ENCODE measurements at regions not wholly inside any gene's neighbourhood (a gene's known extent, or its start where the extent isn't known, plus 50 kb on each side); places are given as distances from the start of the nearest gene placed in this dataset. TPM values are rescaled to one million over a fixed set of nuclear protein-coding genes. Genes with fewer than 3 reads are reported as not detected.
"Not testable (repeated sequence)": the region's sequence is repeated elsewhere in the genome, so short reads cannot be mapped to it uniquely, and the experiment has no call there.

- ATAC-seq (no peak), DNase-seq (no peak)
- CTCF ChIA-PET = interaction anchor here (1.4 kb wide), 1 partner anchor 209 kb away, joined by 3 read pairs; no protein-coding TSS in a partner anchor
Observed at GRCh38 chr5:87195104-87195591, 72.5 kb upstream of the RASA1 start.

GRCh38 chr5:87195616-87196015 is 72.1 kb upstream of the RASA1 start:
- no peak overlapping the region for H3K27ac Mint-ChIP-seq
- ChIA-PET POLR2A (interaction anchor here (0.6 kb wide), 1 partner anchor 74 kb away, joined by 3 read pairs; no protein-coding TSS in a partner anchor), CTCF (interaction anchor here (1.4 kb wide), 1 partner anchor 209 kb away, joined by 3 read pairs; no protein-coding TSS in a partner anchor)
- ATAC-seq (no peak), DNase-seq (no peak)
- H3K9me3 Mint-ChIP-seq (ENCODE audit: insufficient read depth) = no peaks in the 10 kb centered on the region
- H3K27me3 Mint-ChIP-seq (ENCODE audit: low read depth) = no peaks in the 10 kb centered on the region
- no peak overlapping the region for H3K4me3 Mint-ChIP-seq
- peaks cover 33% of the 10 kb centered on the region for H3K4me1 Mint-ChIP-seq (ENCODE audit: low read depth)
- H3K36me3 Mint-ChIP-seq (ENCODE audit: low read depth) = no peaks in the 10 kb centered on the region

More at GRCh38 chr5:87195104-87195591, 72.5 kb upstream of the RASA1 start:
- H3K4me3 Mint-ChIP-seq = no peak overlapping the region
- POLR2A ChIA-PET = interaction anchor here (0.6 kb wide), 1 partner anchor 73 kb away, joined by 3 read pairs; no protein-coding TSS in a partner anchor
- H3K27me3 Mint-ChIP-seq (ENCODE audit: low read depth) = no peaks in the 10 kb centered on the region
- H3K4me1 Mint-ChIP-seq (ENCODE audit: low read depth) = peaks cover 35% of the 10 kb centered on the region
- no peak overlapping the region for H3K27ac Mint-ChIP-seq
- no peaks in the 10 kb centered on the region for H3K36me3 Mint-ChIP-seq (ENCODE audit: low read depth)
- H3K9me3 Mint-ChIP-seq (ENCODE audit: insufficient read depth) = no peaks in the 10 kb centered on the region

GRCh38 chr5:87198010-87198409 is 69.7 kb upstream of the RASA1 start:
- ChIA-PET POLR2A (no interaction called here), CTCF (no interaction called here)
- H3K27me3 Mint-ChIP-seq (ENCODE audit: low read depth) = peaks cover 3% of the 10 kb centered on the region
- no peak overlapping the region for H3K27ac Mint-ChIP-seq
- H3K4me1 Mint-ChIP-seq (ENCODE audit: low read depth) = peaks cover 13% of the 10 kb centered on the region
- DNase-seq (no peak), ATAC-seq (no peak)
- no peak overlapping the region for H3K4me3 Mint-ChIP-seq
- no peaks in the 10 kb centered on the region for H3K9me3 Mint-ChIP-seq (ENCODE audit: insufficient read depth)
- no peaks in the 10 kb centered on the region for H3K36me3 Mint-ChIP-seq (ENCODE audit: low read depth)

- ATAC-seq; H3K4me3 Mint-ChIP-seq; CTCF ChIA-PET; H3K36me3 Mint-ChIP-seq (ENCODE audit: low read depth); H3K9me3 Mint-ChIP-seq (ENCODE audit: insufficient read depth); H3K27ac Mint-ChIP-seq; DNase-seq; POLR2A ChIA-PET; H3K27me3 Mint-ChIP-seq (ENCODE audit: low read depth): not testable (repeated sequence)
- H3K4me1 Mint-ChIP-seq (ENCODE audit: low read depth) = peaks cover 10% of the 10 kb centered on the region
Observed at GRCh38 chr5:87199246-87199645, 68.4 kb upstream of the RASA1 start.

- DNase-seq; H3K4me3 Mint-ChIP-seq; ATAC-seq; H3K27me3 Mint-ChIP-seq (ENCODE audit: low read depth); H3K9me3 Mint-ChIP-seq (ENCODE audit: insufficient read depth); CTCF ChIA-PET; H3K36me3 Mint-ChIP-seq (ENCODE audit: low read depth); POLR2A ChIA-PET; H3K27ac Mint-ChIP-seq: not testable (repeated sequence)
- H3K4me1 Mint-ChIP-seq (ENCODE audit: low read depth) = peaks cover 10% of the 10 kb centered on the region
Observed at GRCh38 chr5:87199704-87200103, 68.0 kb upstream of the RASA1 start.

GRCh38 chr5:87210076-87210475 is 57.6 kb upstream of the RASA1 start:
- no peaks in the 10 kb centered on the region for H3K4me1 Mint-ChIP-seq (ENCODE audit: low read depth)
- ATAC-seq (no peak), DNase-seq (no peak)
- no peaks in the 10 kb centered on the region for H3K27me3 Mint-ChIP-seq (ENCODE audit: low read depth)
- ChIA-PET POLR2A (no interaction called here), CTCF (no interaction called here)
- no peaks in the 10 kb centered on the region for H3K36me3 Mint-ChIP-seq (ENCODE audit: low read depth)
- no peaks in the 10 kb centered on the region for H3K9me3 Mint-ChIP-seq (ENCODE audit: insufficient read depth)
- H3K27ac Mint-ChIP-seq = no peak overlapping the region
- H3K4me3 Mint-ChIP-seq = no peak overlapping the region

GRCh38 chr5:87210743-87211142 is 56.9 kb upstream of the RASA1 start:
- DNase-seq (no peak), ATAC-seq (no peak)
- ChIA-PET POLR2A (no interaction called here), CTCF (no interaction called here)
- Mint-ChIP-seq H3K4me3 (no peak overlapping the region), H3K36me3 (ENCODE audit: low read depth) (no peaks in the 10 kb centered on the region), H3K9me3 (ENCODE audit: insufficient read depth) (no peaks in the 10 kb centered on the region), H3K27me3 (ENCODE audit: low read depth) (no peaks in the 10 kb centered on the region), H3K27ac (no peak overlapping the region), H3K4me1 (ENCODE audit: low read depth) (no peaks in the 10 kb centered on the region)

- ATAC-seq = no peak
- Mint-ChIP-seq H3K27ac (no peak overlapping the region), H3K9me3 (ENCODE audit: insufficient read depth) (no peaks in the 10 kb centered on the region), H3K4me1 (ENCODE audit: low read depth) (no peaks in the 10 kb centered on the region), H3K4me3 (no peak overlapping the region), H3K36me3 (ENCODE audit: low read depth) (no peaks in the 10 kb centered on the region), H3K27me3 (ENCODE audit: low read depth) (no peaks in the 10 kb centered on the region)
- ChIA-PET POLR2A (no interaction called here), CTCF (no interaction called here)
- no peak for DNase-seq
Observed at GRCh38 chr5:87211676-87212075, 56.0 kb upstream of the RASA1 start.

GRCh38 chr5:87212183-87212582 is 55.5 kb upstream of the RASA1 start:
- H3K36me3 Mint-ChIP-seq (ENCODE audit: low read depth); H3K27ac Mint-ChIP-seq; ATAC-seq; POLR2A ChIA-PET; H3K27me3 Mint-ChIP-seq (ENCODE audit: low read depth); DNase-seq; H3K9me3 Mint-ChIP-seq (ENCODE audit: insufficient read depth); H3K4me3 Mint-ChIP-seq; H3K4me1 Mint-ChIP-seq (ENCODE audit: low read depth); CTCF ChIA-PET: not testable (repeated sequence)

- H3K4me3 Mint-ChIP-seq; H3K27ac Mint-ChIP-seq; DNase-seq; CTCF ChIA-PET; H3K4me1 Mint-ChIP-seq (ENCODE audit: low read depth); H3K27me3 Mint-ChIP-seq (ENCODE audit: low read depth); POLR2A ChIA-PET; H3K9me3 Mint-ChIP-seq (ENCODE audit: insufficient read depth); ATAC-seq; H3K36me3 Mint-ChIP-seq (ENCODE audit: low read depth): not testable (repeated sequence)
Observed at GRCh38 chr5:87217480-87217879, 50.2 kb upstream of the RASA1 start.

Small RNA genes in the stretch of these regions (microRNA-seq; reads per million reads assigned to microRNA genes)
- not detected for gene MIR4280

Measured in activated CD8-positive, alpha-beta T cell treated with anti-CD3 and anti-CD28 coated beads, Interleukin-2, amount 10 ng/mL, durations not matched to agents 7 days and 5 days (primary cell).